Activated CD4-positive, alpha-beta T cell treated with anti-CD3 and anti-CD28 coated beads, Interleukin-2, Interleukin-4, amounts not matched to agents 100 ng/mL and 50 ng/mL, durations not matched to agents 16 hours and 8 hours (primary cell): ENCODE measurements at regions not wholly inside any gene's neighbourhood (a gene's known extent, or its start where the extent isn't known, plus 50 kb on each side); places are given as distances from the start of the nearest gene placed in this dataset.
"Not testable (repeated sequence)": the region's sequence is repeated elsewhere in the genome, so short reads cannot be mapped to it uniquely, and the experiment has no call there.

Source experiments
- DNase-seq: peaks from one replicate; pipeline ENCODE4 v3.0.0-alpha.2; 2020; ENCODE audit warnings: low spot score

- no peak for DNase-seq
These were observed 260.2 kb downstream of the SDHAF3 start for GRCh38 chr7:97377713-97378112.

GRCh38 chr7:97381815-97382554 is 264.5 kb downstream of the SDHAF3 start:
- no peak for DNase-seq

GRCh38 chr7:97390052-97390451 is 272.6 kb downstream of the SDHAF3 start:
- DNase-seq, result no peak

GRCh38 chr7:97390915-97391593 is 273.6 kb downstream of the SDHAF3 start:
- no peak for DNase-seq

GRCh38 chr7:97401398-97401797 is 283.9 kb downstream of the SDHAF3 start:
- DNase-seq, result no peak

GRCh38 chr7:97405835-97406234 is 288.3 kb downstream of the SDHAF3 start:
- DNase-seq, result no peak

- no peak for DNase-seq
These were observed 289.6 kb downstream of the SDHAF3 start for GRCh38 chr7:97407106-97407505.

GRCh38 chr7:97409346-97409745 is 291.8 kb downstream of the SDHAF3 start:
- no peak for DNase-seq

- no peak for DNase-seq
These were observed 300.8 kb downstream of the SDHAF3 start for GRCh38 chr7:97418312-97418711.

- no peak for DNase-seq
These were observed 302.4 kb downstream of the SDHAF3 start for GRCh38 chr7:97419898-97420297.

GRCh38 chr7:97421307-97421930 is 303.9 kb downstream of the SDHAF3 start:
- no peak for DNase-seq

GRCh38 chr7:97422046-97422445 is 304.5 kb downstream of the SDHAF3 start:
- no peak for DNase-seq

GRCh38 chr7:97430006-97430405 is 301.9 kb upstream of the TAC1 start:
- no peak for DNase-seq

GRCh38 chr7:97439637-97440214 is 292.2 kb upstream of the TAC1 start:
- no peak for DNase-seq

- DNase-seq, result no peak
These were observed 285.5 kb upstream of the TAC1 start for GRCh38 chr7:97446361-97446760.

GRCh38 chr7:97449448-97449847 is 282.4 kb upstream of the TAC1 start:
- DNase-seq, result not testable (repeated sequence)

GRCh38 chr7:97450516-97450915 is 281.4 kb upstream of the TAC1 start:
- no peak for DNase-seq

GRCh38 chr7:97454636-97455035 is 277.2 kb upstream of the TAC1 start:
- no peak for DNase-seq

- no peak for DNase-seq
These were observed 274.8 kb upstream of the TAC1 start for GRCh38 chr7:97457054-97457453.

- DNase-seq, result no peak
These were observed 271.5 kb upstream of the TAC1 start for GRCh38 chr7:97460433-97460832.

GRCh38 chr7:97461596-97461995 is 270.3 kb upstream of the TAC1 start:
- DNase-seq, result no peak

- no peak for DNase-seq
These were observed 265.8 kb upstream of the TAC1 start for GRCh38 chr7:97466071-97466470.
